Smooth muscle cell (in vitro differentiated cells): ENCODE measurements at regions not wholly inside any gene's neighbourhood (a gene's known extent, or its start where the extent isn't known, plus 50 kb on each side); places are given as distances from the start of the nearest gene placed in this dataset.

ENCODE experiments used
- DNase-seq: peaks from one replicate; lab custom pipeline; 2025; ENCODE audit not compliant: unreplicated experiment; lab: John Stamatoyannopoulos, UW
- H2AFZ ChIP-seq: fragments of 200-600 bp; sonication (generic); 2 replicates; pipeline ENCODE4 v1.6.0; 2016; ENCODE audit warnings: antibody characterized with exemption, low read depth, mild to moderate bottlenecking
- H3F3A ChIP-seq: fragments of 200-600 bp; sonication (generic); 2 replicates; pipeline ENCODE4 v1.6.0; 2017; ENCODE audit warnings: antibody characterized with exemption, low read depth
- H3K27ac ChIP-seq: fragments of 200-600 bp; sonication (generic); 2 replicates; pipeline ENCODE4 v1.5.1; 2016; ENCODE audit warnings: low read depth, mild to moderate bottlenecking
- H3K27me3 ChIP-seq: fragments of 200-600 bp; sonication (generic); 2 replicates; pipeline ENCODE4 v1.6.1; 2016; ENCODE audit warnings: low read depth, mild to moderate bottlenecking
- H3K36me3 ChIP-seq: fragments of 200-600 bp; sonication (generic); 2 replicates; pipeline ENCODE4 v1.5.1; 2016; ENCODE audit warnings: low read depth
- H3K4me1 ChIP-seq: fragments of 200-600 bp; sonication (generic); 2 replicates; pipeline ENCODE4 v1.5.1; 2016; ENCODE audit warnings: low read depth
- H3K4me2 ChIP-seq: fragments of 200-600 bp; sonication (generic); 2 replicates; pipeline ENCODE4 v1.6.0; 2016; ENCODE audit warnings: mild to moderate bottlenecking
- H3K4me3 ChIP-seq: fragments of 200-600 bp; sonication (generic); 2 replicates; pipeline ENCODE4 v1.5.1; 2016; ENCODE audit warnings: mild to moderate bottlenecking
- H3K79me2 ChIP-seq: fragments of 200-600 bp; sonication (generic); 2 replicates; pipeline ENCODE4 v1.6.0; 2016; ENCODE audit warnings: low read depth, mild to moderate bottlenecking
- H3K9ac ChIP-seq: fragments of 200-600 bp; sonication (generic); 2 replicates; pipeline ENCODE4 v1.6.0; 2016; ENCODE audit warnings: low read depth
- H3K9me3 ChIP-seq: fragments of 200-600 bp; sonication (generic); replicated peaks from 2 replicates; pipeline ENCODE4 v1.5.1; 2016; ENCODE audit warnings: low read depth
- H4K20me1 ChIP-seq: fragments of 200-600 bp; sonication (generic); 2 replicates; pipeline ENCODE4 v1.6.0; 2016; ENCODE audit warnings: low read depth
- WGBS: methylation state at CpG from one replicate; pipeline ENCODE4 v1.1.7; 2016; ENCODE audit warnings: low lambda C conversion rate; 5-methylcytosine and 5-hydroxymethylcytosine counted together
- TF ChIP-seq, protein P1 (sequence below): fragments of 200-600 bp; sonication (generic); IDR thresholded peaks from 2 replicates; pipeline ENCODE4 v1.5.1; 2017; ENCODE audit warnings: borderline replicate concordance, mild to moderate bottlenecking, antibody characterized with exemption; ENCODE audit not compliant: insufficient read depth, poor library complexity, severe bottlenecking

DNA sequence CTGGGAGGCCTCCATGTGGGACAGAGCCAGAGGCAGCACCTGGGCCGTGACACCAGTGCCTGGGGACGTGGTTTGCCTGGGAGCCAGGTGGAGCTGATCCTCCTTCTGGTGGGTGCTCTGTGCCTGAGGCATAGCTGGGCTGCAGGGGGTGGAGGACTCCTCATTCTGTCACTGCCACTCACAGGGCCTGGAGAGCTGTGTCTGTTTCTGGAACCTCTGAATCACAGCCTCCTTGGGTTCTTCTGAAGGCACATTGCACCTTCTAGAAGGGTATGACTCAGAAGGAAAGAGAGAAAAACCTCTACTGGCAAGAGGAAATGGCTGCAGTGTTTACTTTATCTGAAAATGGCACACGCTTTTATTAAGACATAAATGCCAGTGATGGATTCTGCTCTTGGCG, 659.8 kb downstream of the VRK1 start:
- Histone ChIP-seq H3K27me3 (no peaks in the 10 kb centered on the region), H3K9me3 (no peaks in the 10 kb centered on the region), H2AFZ (no peak overlapping the region), H3K4me2 (no peak overlapping the region), H3K27ac (no peak overlapping the region), H3K36me3 (no peaks in the 10 kb centered on the region), H3K4me1 (peaks cover 11% of the 10 kb centered on the region), H3K9ac (no peak overlapping the region), H4K20me1 (no peaks in the 10 kb centered on the region), H3K79me2 (no peaks in the 10 kb centered on the region), H3F3A (no peaks in the 10 kb centered on the region), H3K4me3 (no peak overlapping the region)
- DNase-seq: no peak
- TF ChIP-seq, protein P1, sequence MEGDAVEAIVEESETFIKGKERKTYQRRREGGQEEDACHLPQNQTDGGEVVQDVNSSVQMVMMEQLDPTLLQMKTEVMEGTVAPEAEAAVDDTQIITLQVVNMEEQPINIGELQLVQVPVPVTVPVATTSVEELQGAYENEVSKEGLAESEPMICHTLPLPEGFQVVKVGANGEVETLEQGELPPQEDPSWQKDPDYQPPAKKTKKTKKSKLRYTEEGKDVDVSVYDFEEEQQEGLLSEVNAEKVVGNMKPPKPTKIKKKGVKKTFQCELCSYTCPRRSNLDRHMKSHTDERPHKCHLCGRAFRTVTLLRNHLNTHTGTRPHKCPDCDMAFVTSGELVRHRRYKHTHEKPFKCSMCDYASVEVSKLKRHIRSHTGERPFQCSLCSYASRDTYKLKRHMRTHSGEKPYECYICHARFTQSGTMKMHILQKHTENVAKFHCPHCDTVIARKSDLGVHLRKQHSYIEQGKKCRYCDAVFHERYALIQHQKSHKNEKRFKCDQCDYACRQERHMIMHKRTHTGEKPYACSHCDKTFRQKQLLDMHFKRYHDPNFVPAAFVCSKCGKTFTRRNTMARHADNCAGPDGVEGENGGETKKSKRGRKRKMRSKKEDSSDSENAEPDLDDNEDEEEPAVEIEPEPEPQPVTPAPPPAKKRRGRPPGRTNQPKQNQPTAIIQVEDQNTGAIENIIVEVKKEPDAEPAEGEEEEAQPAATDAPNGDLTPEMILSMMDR: no peak
- 69% methylated on average over 4 of the region's 4 CpGs for WGBS

DNA sequence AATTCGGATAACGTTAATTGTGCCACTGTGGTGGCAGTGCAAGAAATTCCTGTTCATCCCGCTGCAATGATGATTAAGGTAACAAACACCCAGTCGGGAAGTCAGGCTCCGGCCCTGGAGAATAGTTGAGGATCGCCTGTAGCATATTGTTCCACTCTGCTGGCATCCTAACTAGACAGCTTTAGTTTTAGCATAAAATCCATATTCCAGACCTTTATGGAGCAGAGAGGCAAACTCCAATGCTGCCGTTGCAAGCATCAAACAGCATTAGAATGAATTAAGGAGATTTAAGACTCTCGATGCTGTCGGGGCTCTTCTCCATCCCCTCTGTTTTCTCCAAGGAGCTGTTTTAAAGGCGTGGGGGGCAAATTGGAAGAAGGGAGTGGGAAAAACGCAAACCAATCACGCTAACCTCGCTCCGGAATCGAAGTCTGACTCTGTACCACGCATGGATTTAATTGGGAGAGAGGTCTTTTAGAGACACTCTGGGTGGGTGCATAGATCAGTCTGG, 660.4 kb downstream of the VRK1 start:
- Histone ChIP-seq H3K4me1 (peaks cover 11% of the 10 kb centered on the region), H3K9ac (no peak overlapping the region), H3K27ac (no peak overlapping the region), H3K79me2 (no peaks in the 10 kb centered on the region), H3K9me3 (no peaks in the 10 kb centered on the region), H3K4me3 (no peak overlapping the region), H3K27me3 (no peaks in the 10 kb centered on the region), H3K36me3 (no peaks in the 10 kb centered on the region), H3K4me2 (no peak overlapping the region), H3F3A (no peaks in the 10 kb centered on the region), H4K20me1 (no peaks in the 10 kb centered on the region), H2AFZ (no peak overlapping the region)
- DNase-seq: no peak
- 84% methylated on average over 16 of the region's 16 CpGs for WGBS
- TF ChIP-seq, protein P1: no peak

DNA sequence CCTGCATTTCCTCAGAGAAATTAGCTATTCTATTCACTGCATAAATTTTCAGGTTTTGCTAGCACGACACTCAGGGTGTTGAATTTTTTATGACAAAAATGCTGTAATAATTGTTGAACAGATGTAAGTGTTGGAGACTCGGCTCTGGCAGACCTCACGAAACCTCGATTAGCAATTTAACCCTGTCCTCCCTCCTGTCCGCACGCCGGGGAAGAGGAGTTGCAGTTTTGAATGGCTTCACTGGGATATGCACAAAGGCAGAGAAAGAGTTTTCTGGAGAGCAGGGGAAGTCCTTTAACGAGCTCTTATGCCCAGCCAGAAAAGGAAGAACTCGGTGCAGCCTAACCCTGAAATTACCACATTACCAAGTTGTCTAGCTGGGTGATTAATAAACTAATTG, 661.1 kb downstream of the VRK1 start:
- Histone ChIP-seq H3K9me3 (no peaks in the 10 kb centered on the region), H3K4me1 (peaks cover 11% of the 10 kb centered on the region), H3K4me2 (peak overlapping the region; percentile 91), H3K27me3 (no peaks in the 10 kb centered on the region), H3K36me3 (no peaks in the 10 kb centered on the region), H3K4me3 (peak overlapping the region; percentile 52), H3K9ac (no peak overlapping the region), H3K27ac (no peak overlapping the region), H4K20me1 (no peaks in the 10 kb centered on the region), H2AFZ (peak overlapping the region; percentile 99), H3F3A (no peaks in the 10 kb centered on the region), H3K79me2 (no peaks in the 10 kb centered on the region)
- WGBS: 27% methylated on average over 9 of the region's 9 CpGs
- DNase-seq: no peak
- TF ChIP-seq, protein P1: no peak

DNA sequence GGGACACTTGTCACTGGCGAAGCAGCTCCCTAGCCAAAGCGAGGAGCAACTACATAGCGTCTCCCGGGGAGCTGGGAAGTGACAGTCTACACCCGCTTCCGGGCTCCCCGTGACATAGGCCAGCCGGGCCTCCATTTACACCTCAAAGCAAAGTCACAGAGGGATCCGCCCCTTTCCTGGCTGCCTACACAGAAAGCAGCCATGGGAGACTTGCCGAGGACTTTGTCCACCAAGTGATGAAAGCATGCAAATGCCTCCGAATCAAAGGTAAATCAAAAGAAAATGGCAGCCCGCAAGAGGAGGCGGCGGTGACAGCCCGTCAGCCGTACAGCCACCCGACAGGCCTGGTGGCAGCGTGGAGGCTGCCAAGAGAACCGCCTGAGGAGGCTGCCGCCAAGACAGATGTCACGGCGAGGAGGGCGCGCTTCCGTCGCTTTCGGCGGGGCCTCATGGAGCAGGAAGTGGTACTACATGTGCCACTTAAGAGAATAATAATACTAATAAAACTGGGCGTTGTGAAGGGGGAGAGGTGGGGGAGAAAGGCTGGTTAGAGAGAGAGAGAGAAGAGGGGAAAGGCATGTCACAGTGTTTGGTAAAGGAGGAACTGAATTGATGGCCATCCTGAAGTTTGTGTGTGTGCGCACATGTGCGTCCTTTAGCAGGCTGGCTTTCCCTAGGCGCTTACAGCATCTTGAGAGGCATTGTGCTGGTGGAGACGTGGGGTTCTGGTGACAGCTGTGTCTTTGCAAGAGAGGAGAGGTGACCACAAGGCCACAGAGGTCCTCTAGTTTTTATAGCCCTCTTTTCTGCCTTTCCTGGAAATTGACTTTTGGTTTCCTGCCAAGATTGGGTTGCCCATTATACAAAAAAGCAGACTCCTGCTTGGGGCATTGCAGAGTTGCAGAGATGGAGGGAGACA, 661.7 kb downstream of the VRK1 start:
- Histone ChIP-seq H2AFZ (peak overlapping the region; percentile 99), H3K9ac (no peak overlapping the region), H3K27me3 (no peaks in the 10 kb centered on the region), H3K9me3 (no peaks in the 10 kb centered on the region), H3K79me2 (no peaks in the 10 kb centered on the region), H3F3A (no peaks in the 10 kb centered on the region), H3K4me2 (peak overlapping the region; percentile 91), H3K4me1 (peaks cover 11% of the 10 kb centered on the region), H3K27ac (no peak overlapping the region), H3K4me3 (peak overlapping the region; percentile 52), H4K20me1 (no peaks in the 10 kb centered on the region), H3K36me3 (no peaks in the 10 kb centered on the region)
- TF ChIP-seq, protein P1: no peak
- WGBS: 18% methylated on average over 33 of the region's 33 CpGs
- DNase-seq: no peak
